ENCODE measurements at regions not wholly inside any gene's neighbourhood (a gene's known extent, or its start where the extent isn't known, plus 50 kb on each side); places are given as distances from the start of the nearest gene placed in this dataset.

- TF ChIP-seq POLR2A (IDR thresholded peaks at IDR 0.05; ENCODE audit: low read length), result no peak
- no peak for TF ChIP-seq GATA1 (IDR thresholded peaks at IDR 0.05; ENCODE audit: low read depth, low read length)
Observed at GRCh38 chr6:10060004-10060403, 354.9 kb downstream of the TFAP2A start.
